Amniotic stem cell (primary cell): ENCODE measurements at regions not wholly inside any gene's neighbourhood (a gene's known extent, or its start where the extent isn't known, plus 50 kb on each side); places are given as distances from the start of the nearest gene placed in this dataset.

Experiments used
- DNase-seq: peaks from one replicate; lab custom pipeline; 2025; lab: John Stamatoyannopoulos, UW

DNA sequence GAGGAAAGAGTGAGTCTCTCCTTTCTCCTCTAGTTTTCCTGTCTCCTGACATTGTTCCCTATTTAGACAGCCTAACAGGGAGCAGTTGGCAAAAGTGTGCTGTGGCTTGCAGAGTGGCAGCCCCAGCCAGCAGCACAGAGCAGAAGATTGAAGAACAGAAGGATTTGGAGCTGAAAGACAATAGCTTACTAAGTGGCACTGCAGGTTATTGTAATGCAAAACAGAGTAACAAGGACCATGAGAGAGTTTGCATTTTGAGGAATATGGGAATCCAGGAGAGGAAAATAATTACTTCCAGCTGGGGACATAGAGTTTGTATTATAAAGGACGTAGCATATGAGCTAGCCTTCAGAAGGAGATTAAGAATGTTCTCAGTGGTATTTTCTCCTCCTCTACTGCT is 342.4 kb downstream of the AKAIN1 start:
- DNase-seq, result no peak

DNA sequence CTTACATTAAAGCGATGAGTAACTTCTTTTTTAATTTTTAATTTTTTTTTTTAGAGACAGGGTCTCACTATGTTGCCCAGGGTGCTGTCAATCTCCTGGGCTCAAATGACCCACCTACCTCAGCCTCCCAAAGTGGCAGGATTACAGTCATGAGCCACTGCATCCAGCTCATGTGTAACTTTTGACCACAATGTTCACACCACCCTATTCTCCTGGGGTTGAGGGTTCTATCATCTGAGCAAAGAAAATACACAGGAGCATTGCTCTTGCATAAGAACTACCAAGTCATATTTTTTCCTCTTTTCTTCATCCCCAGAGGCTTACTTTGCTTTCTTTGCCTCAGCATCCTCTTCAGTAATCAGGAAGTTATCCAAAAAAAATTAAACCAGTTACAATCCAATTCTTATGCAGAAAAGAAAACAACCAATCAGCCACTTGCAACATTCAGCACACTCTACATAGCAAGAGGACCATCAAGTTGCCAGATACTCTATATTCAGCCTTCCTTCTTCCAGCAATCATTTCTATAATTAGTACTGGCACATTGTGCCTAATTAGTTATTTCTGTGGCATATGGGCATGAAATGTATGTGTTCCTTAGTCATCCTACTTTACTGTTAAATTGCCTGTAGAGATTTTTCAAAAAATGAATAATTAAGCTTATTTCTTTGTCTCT is 345.6 kb downstream of the AKAIN1 start:
- no peak for DNase-seq

GRCh38 chr18:4847056-4847455 is 350.0 kb downstream of the AKAIN1 start:
- no peak for DNase-seq

- no peak for DNase-seq
Observed at GRCh38 chr18:4844320-4844719, 352.7 kb downstream of the AKAIN1 start.

GRCh38 chr18:4843771-4844170 is 353.3 kb downstream of the AKAIN1 start:
- no peak for DNase-seq

- DNase-seq, result no peak
Observed at GRCh38 chr18:4842751-4843150, 354.3 kb downstream of the AKAIN1 start.

GRCh38 chr18:4842287-4842686 is 354.8 kb downstream of the AKAIN1 start:
- DNase-seq, result no peak

DNA sequence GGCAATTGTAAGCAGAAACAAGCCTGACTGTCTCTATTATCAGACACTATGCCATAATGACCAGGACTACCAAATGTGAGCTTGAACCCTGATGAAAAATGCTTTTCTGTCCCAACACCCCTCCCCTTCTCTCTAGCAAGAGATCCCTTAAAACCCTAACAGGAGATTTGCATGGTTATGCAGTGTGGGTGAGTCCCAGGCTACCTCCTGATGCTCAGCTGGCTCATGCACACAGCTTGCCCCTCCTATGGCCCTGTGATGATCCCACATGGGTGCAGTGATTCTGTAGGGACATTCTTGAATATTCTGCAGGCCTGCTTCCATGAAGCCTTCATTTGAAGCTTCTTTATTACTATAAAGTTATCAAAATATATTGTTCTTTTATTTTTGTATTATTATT is 357.4 kb downstream of the AKAIN1 start:
- no peak for DNase-seq

DNA sequence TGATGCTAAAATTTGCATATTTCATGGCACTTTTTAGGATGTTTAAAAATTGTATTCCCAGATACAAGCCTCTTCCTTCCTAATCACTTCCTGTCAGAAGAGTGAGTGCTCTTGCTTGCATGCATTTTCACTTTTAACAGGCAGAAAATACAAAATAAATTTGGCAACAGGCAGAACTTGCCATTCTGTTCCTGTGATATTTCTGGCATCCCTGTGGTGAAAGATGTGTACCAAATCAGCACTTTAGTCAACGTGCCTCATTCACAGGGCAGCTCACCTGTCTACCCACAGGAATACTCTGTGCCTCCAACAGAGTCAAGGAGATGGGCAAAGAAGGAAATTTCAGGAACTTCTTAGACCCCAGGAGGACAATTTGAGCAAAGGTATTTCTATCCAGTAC is 360.9 kb downstream of the AKAIN1 start:
- DNase-seq, result no peak

DNA sequence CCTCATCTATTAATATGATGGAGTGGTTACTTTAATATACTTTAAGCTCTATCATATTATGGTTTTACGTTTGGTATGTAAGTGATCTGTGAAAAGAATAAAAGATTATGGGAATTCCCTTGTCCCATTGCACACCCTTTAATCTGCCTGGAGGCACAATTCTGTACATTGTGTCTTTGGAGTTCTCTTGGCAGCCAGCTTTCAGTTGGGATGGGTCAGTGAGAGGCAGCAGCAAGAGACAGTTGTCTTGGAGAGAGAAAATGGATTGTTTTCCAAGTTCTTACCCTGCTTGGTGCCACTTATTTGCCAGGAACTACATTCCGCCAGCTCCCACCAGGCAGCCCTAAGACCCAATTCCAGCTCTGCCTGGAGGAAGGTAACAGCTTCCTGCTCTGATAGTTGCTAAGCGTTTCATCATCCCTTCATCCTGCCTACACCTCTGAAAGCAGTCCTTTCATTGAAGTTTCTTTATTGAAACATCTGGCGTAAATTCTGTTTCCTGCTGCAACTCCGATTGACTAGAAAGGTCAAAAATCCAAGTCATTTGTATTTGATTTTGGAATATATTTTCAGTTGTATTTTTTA is 365.2 kb downstream of the AKAIN1 start:
- no peak for DNase-seq

- DNase-seq, result no peak
Observed at GRCh38 chr18:4831127-4831526, 365.9 kb downstream of the AKAIN1 start.

DNA sequence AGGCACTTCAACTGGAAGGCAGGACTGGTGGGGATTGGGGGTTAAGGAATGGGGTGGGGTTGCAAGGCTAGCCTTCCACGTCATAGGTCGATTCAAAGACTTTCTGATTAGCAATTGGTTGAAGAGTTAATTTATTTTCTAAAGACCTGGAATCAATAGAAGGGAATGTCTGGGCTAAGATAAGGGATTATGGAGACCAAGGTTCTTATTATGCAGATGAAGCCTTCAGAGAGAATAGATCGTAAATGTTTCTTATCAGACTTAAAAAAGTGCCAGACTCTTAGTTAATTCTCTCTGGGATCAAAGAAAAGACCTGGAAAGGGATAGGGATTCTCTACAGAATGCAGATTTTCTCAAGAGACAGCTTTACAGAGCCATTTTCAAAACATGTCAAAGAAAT is 368.0 kb upstream of the DLGAP1 start:
- DNase-seq, result no peak

DNA sequence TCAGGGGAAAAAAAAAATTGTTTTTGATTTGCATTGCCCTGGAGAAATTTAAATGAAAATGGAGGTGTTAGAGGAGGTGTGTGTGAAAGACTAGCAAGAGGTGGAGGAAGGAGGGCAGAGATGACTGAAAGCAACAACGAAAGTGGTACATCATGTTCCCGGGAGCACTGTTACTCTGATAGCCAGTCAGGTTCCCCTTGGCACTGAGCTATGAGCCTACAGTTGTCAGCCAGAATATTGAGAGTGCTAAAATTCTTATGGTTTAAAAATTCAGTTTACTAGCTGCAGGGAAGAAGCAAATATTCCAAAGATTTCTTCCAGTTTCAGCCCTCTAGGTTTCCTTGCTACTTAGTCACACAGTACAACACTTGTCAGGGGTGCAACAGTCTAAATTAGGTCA is 366.7 kb upstream of the DLGAP1 start:
- DNase-seq, result no peak

DNA sequence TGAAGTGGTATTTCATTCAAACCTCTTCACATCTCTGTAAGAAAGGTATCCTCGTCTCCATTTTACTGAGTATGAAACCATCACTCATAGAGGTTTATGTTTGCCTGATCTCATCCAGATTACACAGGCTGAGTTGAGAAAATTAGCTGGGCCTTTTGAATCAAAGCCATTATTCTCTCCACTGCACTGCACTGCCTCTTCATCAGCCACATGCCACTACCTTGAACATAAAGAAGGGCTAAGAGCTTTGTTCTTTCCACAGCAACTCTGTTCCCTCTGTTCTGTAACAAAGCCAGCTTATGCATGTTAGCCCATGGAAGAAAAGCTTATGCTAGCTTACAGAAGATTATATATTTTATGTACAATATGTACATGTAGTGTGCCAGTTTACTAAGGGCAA is 362.6 kb upstream of the DLGAP1 start:
- DNase-seq, result no peak

GRCh38 chr18:4813708-4814107 is 358.6 kb upstream of the DLGAP1 start:
- DNase-seq, result no peak

- no peak for DNase-seq
Observed at GRCh38 chr18:4808891-4809290, 353.8 kb upstream of the DLGAP1 start.

DNA sequence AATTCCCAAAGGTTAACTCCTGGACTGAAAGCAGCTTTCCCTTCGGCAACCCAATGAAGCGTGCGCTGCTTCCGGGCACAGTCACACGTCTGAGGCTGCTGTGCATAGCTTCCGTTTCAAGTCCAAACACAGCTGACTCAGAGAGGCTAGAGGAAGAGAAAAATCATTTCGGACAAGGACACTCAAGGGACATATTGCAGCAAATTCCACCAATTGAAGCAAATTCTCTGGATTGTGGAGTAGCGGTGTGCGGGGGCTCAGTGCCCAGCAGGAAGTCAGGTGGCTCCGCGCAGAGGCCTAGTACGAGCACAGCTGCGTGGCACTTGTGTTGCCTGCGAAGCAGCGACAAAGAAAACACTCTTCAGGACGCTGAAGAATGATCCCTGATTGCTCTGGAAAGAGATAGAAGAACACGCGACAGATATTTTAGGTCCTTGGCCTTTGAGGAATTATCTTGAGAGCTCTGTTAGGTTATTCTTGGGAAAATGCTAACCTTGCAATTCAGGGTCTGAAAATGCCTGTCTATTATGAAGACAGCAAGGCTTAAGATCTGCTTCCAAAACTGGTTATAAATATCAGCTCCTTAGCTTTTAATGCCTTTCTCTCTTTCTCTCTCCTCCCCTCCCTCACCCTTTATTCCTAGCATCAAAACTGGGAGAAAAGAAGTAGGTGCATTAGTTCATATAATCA is 352.6 kb upstream of the DLGAP1 start:
- no peak for DNase-seq

- no peak for DNase-seq
Observed at GRCh38 chr18:4806331-4806730, 351.2 kb upstream of the DLGAP1 start.

DNA sequence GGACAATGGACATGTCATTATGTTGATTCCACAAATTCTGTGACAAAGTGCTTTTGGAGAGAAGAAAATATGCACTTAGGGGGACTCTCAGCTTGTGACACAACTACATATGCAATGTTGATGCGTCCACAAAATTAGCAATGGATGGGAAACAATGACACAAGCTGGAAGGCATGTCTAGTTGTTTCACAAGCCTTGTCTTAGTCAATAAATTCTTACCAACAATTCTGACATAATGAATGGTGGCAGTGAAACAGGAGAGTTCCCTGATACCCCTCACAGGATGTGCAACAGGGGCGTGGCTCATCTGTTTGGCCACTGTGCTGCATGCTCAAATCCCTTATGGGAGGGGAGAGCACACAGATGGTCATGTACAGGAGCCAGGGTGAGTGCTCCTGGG is 347.2 kb upstream of the DLGAP1 start:
- no peak for DNase-seq

- no peak for DNase-seq
Observed at GRCh38 chr18:4801151-4801550, 346.0 kb upstream of the DLGAP1 start.

- DNase-seq, result no peak
Observed at GRCh38 chr18:4797002-4797685, 342.0 kb upstream of the DLGAP1 start.

- no peak for DNase-seq
Observed at GRCh38 chr18:4789506-4789905, 334.4 kb upstream of the DLGAP1 start.

- no peak for DNase-seq
Observed at GRCh38 chr18:4781873-4782272, 326.8 kb upstream of the DLGAP1 start.
